GM20000 (cell line): ENCODE measurements at regions not wholly inside any gene's neighbourhood (a gene's known extent, or its start where the extent isn't known, plus 50 kb on each side); places are given as distances from the start of the nearest gene placed in this dataset.

Source experiments
- DNase-seq: peaks from one replicate; pipeline ENCODE4 v3.0.0; 2012; ENCODE audit warnings: low spot score
- CTCF ChIP-seq: IDR thresholded peaks from 2 replicates; pipeline ENCODE4 v1.5.1; 2012; ENCODE audit warnings: mild to moderate bottlenecking, control low read depth; ENCODE audit errors: extremely low read depth, missing control alignments

- TF ChIP-seq CTCF = no peak
- DNase-seq = no peak
Measured at GRCh38 chr10:43824934-43825333, 176.3 kb upstream of the ZNF32 start.

- DNase-seq = no peak
- TF ChIP-seq CTCF = no peak
Measured at GRCh38 chr10:43822631-43823580, 174.2 kb upstream of the ZNF32 start.

GRCh38 chr10:43821103-43821502 is 172.4 kb upstream of the ZNF32 start:
- no peak for DNase-seq
- TF ChIP-seq CTCF = no peak

- TF ChIP-seq CTCF = no peak
- no peak for DNase-seq
Measured at GRCh38 chr10:43820663-43821062, 172.0 kb upstream of the ZNF32 start.

- no peak for DNase-seq
- TF ChIP-seq CTCF = no peak
Measured at GRCh38 chr10:43819464-43820230, 171.0 kb upstream of the ZNF32 start.

- no peak for DNase-seq
- no peak for TF ChIP-seq CTCF
Measured at GRCh38 chr10:43818687-43819086, 170.0 kb upstream of the ZNF32 start.

GRCh38 chr10:43817368-43817767 is 168.7 kb upstream of the ZNF32 start:
- no peak for TF ChIP-seq CTCF
- no peak for DNase-seq
